ENCODE measurements at regions not wholly inside any gene's neighbourhood (a gene's known extent, or its start where the extent isn't known, plus 50 kb on each side); places are given as distances from the start of the nearest gene placed in this dataset.
A peak's percentile ranks its signal among the peaks of the same experiment; 100 is the strongest.

DNA sequence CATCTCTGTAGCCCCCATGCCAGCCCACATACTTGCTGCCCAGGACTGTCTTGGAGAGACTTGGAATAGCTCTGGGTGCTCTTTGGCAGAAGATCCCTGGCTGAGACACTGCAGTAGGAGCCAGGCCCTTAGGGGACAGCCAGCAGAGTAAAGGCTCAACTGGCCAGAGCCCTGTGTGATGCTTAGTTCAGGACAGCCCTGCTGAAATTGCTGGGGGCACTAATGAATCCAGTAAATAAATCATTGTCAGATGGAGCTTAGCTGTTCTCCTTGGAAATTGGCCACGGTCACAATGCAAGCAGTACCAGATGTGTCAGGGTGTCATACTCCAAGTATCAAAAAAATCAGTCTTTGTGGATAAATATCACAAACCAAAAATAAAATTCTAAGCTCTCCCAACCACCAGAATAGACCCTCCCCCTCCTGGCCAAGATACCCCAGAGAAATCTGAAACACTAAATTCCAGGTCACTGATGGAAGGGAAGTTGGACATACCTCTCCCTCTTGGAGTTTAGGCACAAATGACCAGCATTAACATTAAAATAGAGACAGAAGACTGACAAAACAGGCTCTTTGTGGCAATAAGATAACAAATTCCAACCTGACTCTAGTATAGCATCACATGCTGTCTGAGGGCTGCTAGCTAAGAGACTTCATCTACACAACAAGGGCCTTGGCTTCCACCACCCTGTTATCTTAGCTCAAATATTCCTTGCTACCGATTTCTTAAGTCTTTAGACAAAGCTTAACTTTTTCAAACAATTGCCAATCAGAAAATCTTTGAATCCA is 83.2 kb upstream of the DNAH14 start:
- no peak for DNase-seq (ENCODE audit: low spot score)

DNA sequence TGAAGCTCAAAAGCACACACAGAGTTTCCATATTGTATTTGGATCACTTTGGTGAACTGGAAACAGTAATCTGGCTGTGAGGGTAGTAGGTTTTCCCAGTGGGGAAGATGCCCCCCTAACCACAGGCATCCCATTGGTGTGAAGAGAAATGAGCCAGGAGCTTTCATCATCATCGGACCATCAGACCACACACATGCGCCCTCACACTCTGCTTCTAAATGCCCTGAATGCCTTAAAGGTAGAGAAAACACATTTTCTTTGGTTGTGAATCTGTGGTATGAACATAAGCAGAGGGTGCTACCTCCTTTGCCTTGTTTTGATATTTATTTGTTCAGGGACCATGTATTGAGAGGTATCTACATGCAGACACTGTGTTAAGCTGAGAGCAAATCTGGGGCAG is 79.0 kb upstream of the DNAH14 start:
- DNase-seq (ENCODE audit: low spot score) = no peak

DNA sequence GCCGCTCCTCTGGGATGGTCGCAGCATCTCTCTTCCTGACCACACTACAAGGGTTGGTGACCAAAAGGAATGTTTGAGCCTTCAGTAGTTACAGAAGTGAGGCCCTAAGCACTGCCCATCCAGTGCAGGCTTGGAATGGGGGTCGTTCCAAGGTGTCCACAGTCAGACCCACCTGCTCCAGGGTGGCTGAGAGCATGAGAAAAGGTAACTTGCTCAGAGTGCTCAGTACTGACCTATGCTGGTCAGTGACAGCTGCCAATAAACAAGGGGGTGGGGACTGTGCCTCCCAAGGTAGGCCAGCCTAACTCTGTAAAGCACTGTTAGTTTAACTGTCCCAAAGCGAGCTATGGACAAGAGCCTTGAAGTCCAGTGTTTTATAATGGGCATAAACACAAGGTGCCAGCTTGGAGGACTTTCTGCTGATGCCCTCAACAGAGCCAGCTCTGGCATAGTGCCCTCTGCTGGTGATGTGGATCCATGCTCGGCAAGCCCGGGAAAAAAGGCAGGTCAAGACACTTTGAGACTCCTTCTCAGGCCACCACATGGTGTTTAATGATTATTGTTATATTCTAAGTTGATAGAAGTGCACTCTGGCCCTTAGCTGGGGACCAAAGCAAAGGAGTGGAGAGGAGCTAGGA is 78.1 kb upstream of the DNAH14 start:
- DNase-seq (ENCODE audit: low spot score) = peak; percentile 61

DNA sequence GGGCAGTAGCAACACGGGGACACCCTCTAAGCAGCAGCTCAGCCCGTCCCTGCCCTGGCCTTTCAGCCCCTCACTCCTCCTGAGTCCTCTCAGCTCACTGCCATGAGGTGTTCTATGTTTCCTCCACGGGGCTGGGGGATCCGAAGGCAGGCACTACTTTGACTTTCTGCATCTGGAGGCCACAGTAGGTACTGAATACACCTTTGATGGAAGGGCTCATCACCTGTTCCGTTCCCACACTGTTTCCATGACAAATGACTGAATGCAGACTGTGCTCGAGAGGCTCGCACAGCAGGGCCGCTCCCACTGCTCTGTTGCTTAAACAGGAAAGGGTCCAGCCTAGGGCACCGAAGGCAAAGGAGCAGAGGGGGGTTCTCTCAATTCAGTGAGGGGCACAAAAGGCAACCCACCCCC is 77.6 kb upstream of the DNAH14 start:
- no peak for DNase-seq (ENCODE audit: low spot score)

DNA sequence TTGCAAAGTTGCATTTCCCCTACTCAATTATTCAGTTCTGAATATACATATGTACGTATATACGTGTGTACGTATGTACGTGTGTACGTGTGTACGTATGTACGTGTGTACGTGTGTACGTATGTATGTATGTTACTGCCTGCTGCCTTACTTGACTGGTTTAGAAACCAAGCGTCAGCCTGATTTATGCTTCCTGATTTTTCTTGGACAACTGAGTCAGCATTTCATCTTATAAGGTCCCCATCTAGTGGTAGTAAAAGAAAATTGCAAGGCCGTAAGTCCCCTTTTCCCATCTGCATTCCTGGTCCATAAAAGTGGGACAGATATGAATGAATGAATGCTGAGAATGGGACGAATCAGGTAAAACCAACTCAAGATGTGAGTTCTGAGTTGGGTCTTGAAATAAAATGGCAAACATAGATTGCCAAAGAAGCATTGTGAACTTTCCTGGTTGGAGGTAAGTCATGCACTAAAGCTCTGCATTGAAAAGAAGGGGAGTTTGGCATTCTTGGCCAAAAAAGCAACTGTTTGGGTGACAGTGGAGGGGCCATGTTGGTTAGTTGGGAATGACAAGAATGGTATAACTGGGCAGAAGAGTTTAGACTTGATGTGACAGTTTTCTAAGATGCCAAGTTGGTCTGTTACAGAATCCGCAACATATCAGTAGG is 76.4 kb upstream of the DNAH14 start:
- DNase-seq (ENCODE audit: low spot score) = peak; percentile 47

DNA sequence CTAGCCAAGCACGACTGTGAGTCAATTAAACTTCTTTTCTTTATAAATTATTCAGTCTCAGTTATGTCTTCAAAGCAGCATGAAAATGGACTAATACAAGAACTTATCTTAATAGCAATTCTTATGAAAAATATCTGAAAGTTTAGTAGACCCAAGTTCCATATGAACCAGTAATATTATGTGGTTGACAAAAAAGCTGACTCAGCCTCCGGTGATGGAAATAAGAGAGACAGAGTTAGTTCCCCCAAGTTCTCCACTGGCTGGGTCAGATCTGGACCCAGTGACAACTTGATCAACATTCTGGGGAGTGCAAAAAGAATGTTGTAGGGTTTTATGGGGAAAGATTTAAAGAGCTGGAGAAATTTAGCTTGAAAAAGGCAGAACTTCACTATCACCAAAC is 72.5 kb upstream of the DNAH14 start:
- no peak for DNase-seq (ENCODE audit: low spot score)

DNA sequence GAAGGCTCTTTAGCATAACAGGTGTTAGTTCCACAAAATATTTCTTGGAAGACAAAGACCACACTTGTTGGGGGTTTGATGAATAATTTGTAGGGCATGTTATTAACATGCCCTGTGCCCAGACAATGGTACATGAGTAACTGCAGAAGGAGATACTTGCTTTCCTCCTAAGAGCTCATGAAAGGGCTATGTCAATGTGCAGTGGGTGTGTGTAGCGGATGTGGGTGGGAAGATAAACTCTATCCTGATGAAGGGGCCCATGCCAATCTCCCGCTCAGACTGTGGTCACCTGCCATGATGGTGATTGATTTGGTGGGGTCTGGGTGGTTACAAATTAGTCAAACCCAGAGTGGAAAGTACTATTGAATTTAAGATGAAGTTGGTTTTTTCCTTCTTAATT is 69.8 kb upstream of the DNAH14 start:
- no peak for DNase-seq (ENCODE audit: low spot score)

DNA sequence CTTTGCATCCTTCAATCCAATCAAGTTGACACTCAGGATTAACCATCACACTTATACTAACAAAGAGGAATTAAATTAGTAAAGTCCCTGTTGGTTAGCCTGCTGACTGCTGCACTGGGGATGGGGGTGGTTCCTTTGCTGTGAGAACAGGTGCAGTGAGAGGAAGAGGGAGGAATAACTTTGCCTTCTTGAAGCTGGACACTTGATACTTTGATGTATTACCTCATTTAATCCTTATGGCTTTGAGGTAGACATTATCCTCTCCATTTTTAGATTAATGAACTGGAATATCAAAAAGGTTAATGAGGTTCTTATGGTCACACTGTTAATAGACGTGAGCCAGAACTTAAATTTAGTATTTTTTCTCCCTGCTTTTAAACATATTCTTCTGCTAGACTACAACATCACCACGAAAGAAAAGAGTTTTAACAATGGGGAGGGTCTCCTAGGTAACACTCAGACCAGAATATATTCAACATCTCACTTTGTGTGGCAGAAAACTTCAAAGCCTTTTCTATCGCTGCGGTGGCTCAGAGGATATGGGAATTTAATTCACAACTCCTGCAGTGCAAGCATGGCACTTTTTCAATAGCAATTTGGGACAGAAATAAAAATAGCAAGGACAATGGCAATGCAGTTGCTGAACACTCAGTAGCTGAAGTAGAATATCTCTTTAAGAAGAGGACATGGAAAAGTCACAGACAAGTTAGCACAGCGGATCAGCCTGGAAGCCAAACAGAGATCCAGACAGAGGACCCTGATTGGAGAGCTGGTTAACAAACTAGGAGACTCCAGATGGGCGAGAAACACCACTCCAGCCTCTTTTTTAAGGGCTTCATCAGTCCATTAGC is 68.8 kb upstream of the DNAH14 start:
- no peak for DNase-seq (ENCODE audit: low spot score)

DNA sequence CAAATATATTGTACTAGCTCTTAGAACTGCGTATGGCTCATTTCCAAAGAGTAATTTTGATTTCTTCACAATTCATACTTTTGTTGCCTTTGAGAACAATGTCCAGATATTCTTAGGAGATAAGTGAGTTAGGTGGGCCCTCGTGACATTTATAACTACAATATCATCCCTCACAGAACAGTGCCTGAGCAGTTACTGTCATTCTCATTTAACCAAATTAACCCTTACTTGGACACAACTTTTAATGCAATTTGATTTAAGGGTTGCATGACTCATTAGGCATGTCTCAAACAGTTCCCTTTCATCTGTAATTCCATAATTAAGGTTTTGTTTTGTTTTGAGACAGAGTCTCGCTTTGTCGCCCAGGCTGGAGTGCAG is 68.1 kb upstream of the DNAH14 start:
- no peak for DNase-seq (ENCODE audit: low spot score)

DNA sequence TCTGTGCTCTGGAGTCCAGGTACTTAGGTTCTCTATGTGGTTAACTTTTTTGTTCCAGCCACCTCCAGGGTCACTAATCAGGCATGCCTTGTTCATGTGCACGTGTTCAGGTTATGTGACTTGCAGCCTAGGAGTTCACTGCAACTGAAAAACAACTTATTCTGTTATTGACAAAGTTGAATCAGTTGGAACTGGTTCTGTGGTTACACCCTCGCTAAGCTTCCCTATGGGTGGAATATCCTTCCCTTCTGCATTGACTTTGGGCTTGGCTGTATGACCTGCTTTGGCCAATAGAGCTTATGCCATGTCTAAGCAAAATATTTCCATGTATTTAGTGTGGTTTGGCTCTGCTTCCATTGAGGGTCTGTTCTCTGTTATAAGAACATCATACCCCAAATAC is 66.0 kb upstream of the DNAH14 start:
- no peak for DNase-seq (ENCODE audit: low spot score)

DNA sequence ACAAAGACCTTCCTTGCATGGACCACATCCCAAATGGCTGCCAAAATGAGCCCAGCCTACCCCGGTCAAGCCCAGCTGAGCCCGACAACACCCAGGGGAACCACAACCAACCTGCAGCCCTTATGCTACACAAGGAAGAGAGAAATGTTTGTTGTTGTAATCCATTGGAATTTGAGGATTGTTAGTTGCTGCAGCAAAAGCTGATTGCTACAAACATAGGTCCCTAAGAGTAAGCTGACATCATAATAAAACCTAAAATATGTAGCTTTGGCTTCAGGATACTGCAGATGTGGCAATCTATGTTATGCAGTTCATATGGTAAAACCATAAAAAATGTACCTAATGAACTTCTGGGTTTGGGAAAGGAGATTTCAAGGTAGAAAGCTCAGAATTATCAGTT is 65.5 kb upstream of the DNAH14 start:
- no peak for DNase-seq (ENCODE audit: low spot score)

DNA sequence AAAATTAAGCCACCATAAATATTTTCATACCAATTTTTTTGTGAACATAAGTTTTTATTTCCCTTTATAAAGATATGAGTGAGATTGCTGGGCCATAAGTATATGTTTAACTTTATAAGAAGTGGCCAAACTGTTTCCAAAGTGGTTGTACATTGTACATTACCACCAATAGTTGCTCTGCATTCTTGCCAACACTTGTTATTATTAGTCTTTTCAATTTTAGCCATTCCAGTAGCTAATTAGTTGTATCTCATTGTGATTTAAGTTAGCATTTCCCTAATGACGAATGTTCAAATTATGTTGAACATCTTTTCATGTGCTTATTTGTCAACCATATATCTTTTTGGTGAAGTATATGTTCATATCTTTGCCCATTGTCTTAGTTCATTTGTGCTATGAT is 64.0 kb upstream of the DNAH14 start:
- no peak for DNase-seq (ENCODE audit: low spot score)

DNA sequence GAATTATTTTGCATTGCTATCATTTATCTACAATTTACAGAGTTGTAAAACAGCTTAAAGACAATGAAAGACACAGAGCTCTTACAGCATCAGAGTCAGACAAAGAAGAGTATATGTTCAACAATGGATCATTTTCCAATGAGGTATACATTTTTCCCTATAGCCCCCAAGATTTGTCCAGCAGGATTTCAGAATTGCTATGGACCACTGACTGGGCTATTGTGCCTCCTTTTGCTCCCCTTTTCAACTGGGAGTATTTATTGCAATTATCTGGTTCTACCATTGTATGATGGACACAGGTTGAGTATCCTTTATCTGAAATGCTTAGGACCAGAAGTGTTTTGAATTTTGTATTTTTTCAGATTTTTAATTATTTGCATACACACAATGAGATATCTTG is 62.5 kb upstream of the DNAH14 start:
- no peak for DNase-seq (ENCODE audit: low spot score)

DNA sequence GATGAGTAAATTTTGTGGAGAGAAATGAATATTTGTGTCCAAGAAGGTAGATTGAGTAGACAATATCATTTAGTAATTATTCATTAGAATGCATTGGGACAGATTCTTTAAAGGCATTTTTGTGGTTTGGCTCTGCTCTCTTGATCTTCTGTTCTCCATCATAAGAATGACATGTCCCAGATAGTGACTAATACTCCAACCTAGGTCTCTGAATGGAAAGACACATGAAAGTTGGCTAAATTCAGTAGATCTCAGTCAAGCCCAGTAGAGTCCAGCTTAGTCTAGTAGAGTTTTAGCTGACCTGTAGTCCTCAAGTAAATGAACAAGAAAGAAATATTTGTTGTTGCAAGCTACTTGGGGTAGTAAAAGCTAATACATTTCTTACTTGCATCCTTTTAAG is 61.8 kb upstream of the DNAH14 start:
- no peak for DNase-seq (ENCODE audit: low spot score)

DNA sequence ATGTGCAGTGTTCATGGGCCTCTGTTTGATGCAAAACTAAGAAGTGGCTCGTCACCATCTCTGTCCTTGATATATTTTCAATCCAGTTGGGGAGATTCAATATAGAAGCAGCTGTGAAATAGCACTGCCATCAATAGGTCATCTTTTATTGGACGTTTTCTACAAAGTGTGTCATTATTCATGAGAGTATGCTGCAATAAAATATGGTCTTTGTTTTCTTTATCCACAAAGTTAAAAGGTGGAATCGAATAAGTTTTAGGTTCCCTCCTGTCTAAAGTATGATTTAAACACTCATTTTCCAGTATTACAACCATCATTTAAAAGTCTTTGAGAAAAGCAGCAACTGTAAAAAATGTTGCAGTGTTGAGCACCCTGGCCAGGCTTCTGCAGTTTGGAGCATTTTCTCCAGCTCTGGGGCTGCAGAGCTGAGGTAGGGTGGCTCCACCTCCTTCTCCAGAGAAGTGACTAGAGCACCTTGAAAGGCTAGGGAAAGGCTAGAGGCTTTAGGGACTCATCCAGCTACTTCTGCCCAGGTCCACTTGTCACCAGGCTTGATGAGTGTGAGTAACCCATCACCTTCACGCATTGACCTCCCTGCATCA is 56.5 kb upstream of the DNAH14 start:
- no peak for DNase-seq (ENCODE audit: low spot score)

DNA sequence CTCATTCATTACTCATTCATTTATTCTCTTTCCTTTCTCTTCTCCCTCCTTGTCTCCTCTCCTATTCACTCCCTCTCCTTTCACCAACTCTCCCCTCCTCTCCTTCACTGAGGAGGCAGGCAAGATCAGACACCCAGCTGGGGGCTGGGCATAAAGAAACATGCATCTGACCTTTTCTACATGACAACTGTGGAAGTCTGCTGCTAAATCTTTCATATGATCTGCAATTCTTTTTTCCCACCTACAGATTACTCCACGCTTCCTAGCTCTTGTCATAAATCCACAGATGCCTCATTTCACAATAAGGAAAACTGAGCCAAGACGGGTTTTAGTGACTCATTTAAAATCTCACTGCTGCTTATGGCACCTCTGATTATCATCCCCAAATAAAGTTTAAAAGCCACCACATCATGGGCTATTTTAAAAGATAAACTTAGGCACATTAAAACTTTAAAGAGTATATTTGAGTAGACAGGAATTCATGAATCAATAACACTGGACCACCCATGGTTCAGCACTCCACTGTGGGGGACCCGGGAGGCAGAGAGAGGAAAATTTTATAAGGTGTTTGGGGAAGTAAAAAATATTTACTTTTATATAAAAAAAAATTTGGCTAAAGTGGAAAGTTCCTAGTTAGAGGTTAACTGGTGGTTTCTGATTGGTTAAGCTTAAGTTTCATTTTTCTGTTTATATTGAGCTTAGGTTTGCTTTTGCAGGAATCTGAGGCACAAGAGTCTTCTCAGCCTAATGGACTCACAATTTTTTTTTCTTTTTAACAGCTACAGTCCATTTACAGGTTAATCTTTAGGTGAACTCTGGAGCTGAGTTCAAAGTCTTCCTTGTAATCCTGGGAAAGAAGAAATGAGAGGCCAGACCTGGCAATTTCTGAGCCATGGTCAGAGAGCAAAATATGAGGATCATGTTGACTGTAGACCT is 55.8 kb upstream of the DNAH14 start:
- DNase-seq (ENCODE audit: low spot score) = peak; percentile 72

DNA sequence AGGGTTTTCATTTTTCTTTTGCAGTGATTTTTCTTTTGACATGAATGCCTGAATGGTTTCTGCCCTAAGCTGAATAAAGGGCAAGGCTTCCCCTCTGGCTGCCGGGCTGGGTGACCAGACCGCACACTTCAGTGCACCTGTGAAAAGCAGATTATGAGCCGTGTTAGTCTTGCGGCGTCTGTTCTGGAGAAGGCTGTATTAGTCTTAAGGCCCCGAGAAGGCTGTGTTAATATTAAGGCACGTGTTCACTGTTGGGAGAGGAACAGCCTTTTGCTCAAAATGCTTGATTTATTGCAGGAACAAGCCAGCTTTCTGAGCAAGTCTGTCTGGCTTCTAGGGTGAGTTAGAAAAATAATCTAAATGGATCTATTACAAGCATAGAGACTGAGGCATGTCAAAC is 54.7 kb upstream of the DNAH14 start:
- DNase-seq (ENCODE audit: low spot score) = no peak

DNA sequence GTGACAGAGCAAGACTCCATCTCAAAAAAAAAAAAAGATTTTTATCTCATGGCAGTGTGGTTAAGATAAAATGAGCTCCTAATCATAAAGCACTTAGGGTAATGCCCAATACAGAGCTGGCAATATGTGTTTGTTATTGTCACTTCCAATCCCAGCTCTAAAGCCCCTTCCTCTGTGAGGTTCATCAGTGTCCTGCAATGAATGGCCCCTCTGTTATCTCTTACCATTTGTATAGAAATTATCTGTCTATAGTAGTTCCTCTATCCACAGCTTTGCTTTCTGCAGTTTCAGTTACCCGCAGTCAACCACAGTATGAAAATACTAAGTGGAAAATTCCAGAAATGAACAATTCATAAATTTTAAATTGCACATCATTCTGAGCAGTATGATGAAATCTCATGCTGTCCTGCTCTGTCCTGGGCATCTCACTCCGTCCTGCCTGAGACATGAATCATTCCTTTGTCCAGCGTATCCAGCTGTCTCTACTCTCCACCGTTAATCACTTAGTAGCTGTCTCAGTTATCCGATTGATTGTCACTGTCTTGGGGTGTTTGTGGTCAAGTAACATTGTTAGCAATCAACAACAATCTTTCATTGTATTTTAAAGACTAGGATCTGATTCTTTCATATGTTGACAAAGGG is 50.2 kb upstream of the DNAH14 start:
- no peak for DNase-seq (ENCODE audit: low spot score)

Data from H4 (cell line).